ENCODE measurements at regions not wholly inside any gene's neighbourhood (a gene's known extent, or its start where the extent isn't known, plus 50 kb on each side); places are given as distances from the start of the nearest gene placed in this dataset.

GRCh38 chr3:193968380-193968974 is 167.5 kb upstream of the HES1 start:
- ChIA-PET POLR2A (no interaction called here), CTCF (interaction anchor here (1.0 kb wide), 1 partner anchor 180 kb away, joined by 3 read pairs; no protein-coding TSS in a partner anchor), RAD21 (ENCODE audit: low non-redundant PET in 1 of 2, low total read pairs in 2 of 2, uncharacterized antibody in 2 of 2, unreplicated experiment in 2 of 2) (no interaction called here)
- H3K4me3 ChIP-seq (replicated peaks in 1 of 2; ENCODE audit: low read depth in 1 of 2, low read length in 2 of 2), result no peak overlapping the region
- ATAC-seq (no peak), DNase-seq (ENCODE audit: low read depth, low spot score) (no peak)
- no peaks in the 10 kb centered on the region for H3K9me3 ChIP-seq (ENCODE audit: control insufficient read depth in 1 of 2, insufficient read depth in 1 of 2, low read depth in 1 of 2, low read length in 2 of 2)
- BruUV-seq (replicated peaks), result no TSS peak
- H3K36me3 ChIP-seq (ENCODE audit: control insufficient read depth in 1 of 2, insufficient read depth in 2 of 2, low read length in 2 of 2), result no peaks in the 10 kb centered on the region
- no peak overlapping the region for H2AFZ ChIP-seq (ENCODE audit: low read depth, low read length, poor library complexity, severe bottlenecking)
- no peak overlapping the region for H3K4me2 ChIP-seq (ENCODE audit: low read length)
- H3K27me3 ChIP-seq (ENCODE audit: insufficient read depth, low read length), result no peaks in the 10 kb centered on the region
- H3K4me1 ChIP-seq (ENCODE audit: control insufficient read depth in 1 of 2, insufficient read depth in 2 of 2, low read length in 2 of 2), result peaks cover 0 to 9% of the 10 kb centered on the region in 2 experiments; a peak in 1 of 4 replicates
- no peaks in the 10 kb centered on the region for H4K20me1 ChIP-seq (ENCODE audit: insufficient read depth)
- no peaks in the 10 kb centered on the region for H3K9me2 ChIP-seq (ENCODE audit: insufficient read depth)
- no peak for TF ChIP-seq RAD21 (IDR thresholded peaks at IDR 0.05; ENCODE audit: low read depth)
- TF ChIP-seq EZH2 (IDR thresholded peaks at IDR 0.05), result no peak
- TF ChIP-seq SIN3A (IDR thresholded peaks at IDR 0.05; ENCODE audit: low read depth), result no peak
- TF ChIP-seq CTCF (IDR thresholded peaks at IDR 0.05 in 2 of 3, conservative IDR thresholded peaks at IDR 0.05 in 1 of 3; ENCODE audit: borderline replicate concordance in 1 of 3, insufficient read depth in 1 of 3, low read depth in 2 of 3, low read length in 2 of 3), result no peak
- no peak for TF ChIP-seq POLR2AphosphoS5 (IDR thresholded peaks at IDR 0.05; ENCODE audit: low read depth, low read length)
- TF ChIP-seq, protein P1, sequence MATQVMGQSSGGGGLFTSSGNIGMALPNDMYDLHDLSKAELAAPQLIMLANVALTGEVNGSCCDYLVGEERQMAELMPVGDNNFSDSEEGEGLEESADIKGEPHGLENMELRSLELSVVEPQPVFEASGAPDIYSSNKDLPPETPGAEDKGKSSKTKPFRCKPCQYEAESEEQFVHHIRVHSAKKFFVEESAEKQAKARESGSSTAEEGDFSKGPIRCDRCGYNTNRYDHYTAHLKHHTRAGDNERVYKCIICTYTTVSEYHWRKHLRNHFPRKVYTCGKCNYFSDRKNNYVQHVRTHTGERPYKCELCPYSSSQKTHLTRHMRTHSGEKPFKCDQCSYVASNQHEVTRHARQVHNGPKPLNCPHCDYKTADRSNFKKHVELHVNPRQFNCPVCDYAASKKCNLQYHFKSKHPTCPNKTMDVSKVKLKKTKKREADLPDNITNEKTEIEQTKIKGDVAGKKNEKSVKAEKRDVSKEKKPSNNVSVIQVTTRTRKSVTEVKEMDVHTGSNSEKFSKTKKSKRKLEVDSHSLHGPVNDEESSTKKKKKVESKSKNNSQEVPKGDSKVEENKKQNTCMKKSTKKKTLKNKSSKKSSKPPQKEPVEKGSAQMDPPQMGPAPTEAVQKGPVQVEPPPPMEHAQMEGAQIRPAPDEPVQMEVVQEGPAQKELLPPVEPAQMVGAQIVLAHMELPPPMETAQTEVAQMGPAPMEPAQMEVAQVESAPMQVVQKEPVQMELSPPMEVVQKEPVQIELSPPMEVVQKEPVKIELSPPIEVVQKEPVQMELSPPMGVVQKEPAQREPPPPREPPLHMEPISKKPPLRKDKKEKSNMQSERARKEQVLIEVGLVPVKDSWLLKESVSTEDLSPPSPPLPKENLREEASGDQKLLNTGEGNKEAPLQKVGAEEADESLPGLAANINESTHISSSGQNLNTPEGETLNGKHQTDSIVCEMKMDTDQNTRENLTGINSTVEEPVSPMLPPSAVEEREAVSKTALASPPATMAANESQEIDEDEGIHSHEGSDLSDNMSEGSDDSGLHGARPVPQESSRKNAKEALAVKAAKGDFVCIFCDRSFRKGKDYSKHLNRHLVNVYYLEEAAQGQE (IDR thresholded peaks at IDR 0.05; ENCODE audit: low read depth), result no peak
- no peak for TF ChIP-seq ZNF274 (IDR thresholded peaks at IDR 0.05; ENCODE audit: low read depth, low read length)
- H3K27ac ChIP-seq (ENCODE audit: low read depth, low read length), result no peak overlapping the region
- no peaks in the 10 kb centered on the region for H3K79me2 ChIP-seq (ENCODE audit: insufficient read depth, low read length)
- intact Hi-C loops (cut with micrococcal nuclease), result no loop called here
- H3K9ac ChIP-seq (ENCODE audit: low read length), result no peak overlapping the region
